Muscle layer of duodenum (tissue), 2 donors: ENCODE measurements at regions not wholly inside any gene's neighbourhood (a gene's known extent, or its start where the extent isn't known, plus 50 kb on each side); places are given as distances from the start of the nearest gene placed in this dataset.

Experiments
- H3K27ac ChIP-seq: one replicate; pipeline ENCODE4 v1.7.0; 2013; ENCODE audit warnings: mild to moderate bottlenecking, low read length
- H3K27me3 ChIP-seq: one replicate; pipeline ENCODE4 v1.7.0; 2013; ENCODE audit warnings: low read depth, mild to moderate bottlenecking, control low read depth, low read length
- H3K36me3 ChIP-seq, 2 donors: one replicate each; pipeline ENCODE4 v1.7.0; 2013; ENCODE audit warnings: low read length in 2 of 2, control low read depth in 1 of 2, mild to moderate bottlenecking in 1 of 2; ENCODE audit not compliant: insufficient read depth in 2 of 2, control insufficient read depth in 1 of 2
- H3K4me1 ChIP-seq, 2 donors: one replicate each; pipeline ENCODE4 v1.7.0; 2013; ENCODE audit warnings: low read length in 2 of 2, mild to moderate bottlenecking in 2 of 2, control low read depth in 1 of 2, moderate library complexity in 1 of 2; ENCODE audit not compliant: insufficient read depth in 2 of 2, control insufficient read depth in 1 of 2
- H3K4me3 ChIP-seq, 2 donors: one replicate each; pipeline ENCODE4 v1.7.0; 2013; ENCODE audit warnings: low read length in 2 of 2, low read depth in 1 of 2, mild to moderate bottlenecking in 1 of 2
- H3K9me3 ChIP-seq, 2 donors: one replicate each; pipeline ENCODE4 v1.7.0; 2013; ENCODE audit warnings: low read length in 2 of 2, control low read depth in 1 of 2, mild to moderate bottlenecking in 1 of 2; ENCODE audit not compliant: control insufficient read depth in 1 of 2
- donor health status: healthy.

DNA sequence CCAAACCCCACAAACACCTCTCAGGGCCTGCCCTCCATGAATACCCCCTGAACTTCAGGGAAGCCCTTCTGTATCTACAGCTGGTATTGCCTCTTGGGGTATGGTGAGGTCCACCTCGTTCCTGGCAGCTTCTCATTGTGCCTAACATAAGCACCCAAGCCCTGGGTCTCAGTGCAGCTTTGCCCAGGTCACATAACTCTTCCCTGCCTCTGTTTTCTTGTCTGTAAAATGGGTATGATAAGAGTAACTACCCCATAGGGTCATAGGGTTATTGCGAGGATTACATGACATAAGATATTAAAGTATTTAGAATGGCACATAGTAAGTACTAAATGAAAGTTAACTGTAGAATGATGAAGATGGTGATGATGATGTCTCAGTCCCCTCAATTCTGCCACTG is 190.0 kb upstream of the PWP1 start:
- no peak overlapping the region for H3K27ac ChIP-seq
- no peaks in the 10 kb centered on the region for H3K27me3 ChIP-seq
- no peaks in the 10 kb centered on the region for H3K36me3 ChIP-seq
- H3K4me1 ChIP-seq: no peaks in the 10 kb centered on the region
- H3K4me3 ChIP-seq: no peak overlapping the region
- H3K9me3 ChIP-seq: no peaks in the 10 kb centered on the region

DNA sequence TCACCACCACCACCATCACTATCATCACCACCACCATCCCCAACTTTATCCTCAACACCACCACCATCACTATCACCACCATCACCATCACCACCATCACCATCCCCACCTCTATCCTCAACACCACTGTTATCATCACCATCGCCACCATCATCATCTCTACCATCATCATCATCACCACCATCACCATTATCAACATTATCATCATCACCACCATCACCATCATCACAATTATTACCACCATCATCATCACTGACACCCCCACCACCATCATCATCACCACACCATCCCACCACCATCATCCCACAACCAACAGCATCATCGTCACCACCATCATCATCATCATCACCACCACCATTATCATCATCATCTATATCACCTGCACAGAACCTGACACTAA is 188.4 kb upstream of the PWP1 start:
- Histone ChIP-seq H3K9me3 (no peaks in the 10 kb centered on the region), H3K4me3 (no peak overlapping the region), H3K27ac (no peak overlapping the region), H3K4me1 (no peaks in the 10 kb centered on the region), H3K27me3 (no peaks in the 10 kb centered on the region), H3K36me3 (no peaks in the 10 kb centered on the region)

DNA sequence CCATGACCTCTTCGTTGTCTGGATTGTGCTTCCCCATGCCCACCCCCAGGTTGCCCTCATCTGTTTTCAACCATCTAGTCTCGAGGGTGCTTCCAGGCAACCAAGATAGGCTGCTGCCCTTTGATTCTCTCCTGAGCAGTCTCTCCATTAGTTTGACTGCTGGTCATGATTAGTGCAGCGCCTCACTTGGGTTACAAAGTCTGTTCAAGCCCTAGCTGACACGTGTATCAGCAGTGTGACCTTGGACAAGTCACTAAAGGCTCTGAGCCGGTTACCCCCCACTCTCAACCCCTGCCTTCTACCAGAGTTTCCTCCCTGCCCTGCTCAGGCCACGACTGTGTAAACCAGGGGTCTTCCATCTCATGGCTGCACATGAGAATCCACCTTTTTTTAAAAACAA is 185.3 kb upstream of the PWP1 start:
- H3K27me3 ChIP-seq: no peaks in the 10 kb centered on the region
- no peak overlapping the region for H3K27ac ChIP-seq
- no peaks in the 10 kb centered on the region for H3K4me1 ChIP-seq
- H3K4me3 ChIP-seq: no peak overlapping the region
- H3K9me3 ChIP-seq: no peaks in the 10 kb centered on the region
- no peaks in the 10 kb centered on the region for H3K36me3 ChIP-seq

DNA sequence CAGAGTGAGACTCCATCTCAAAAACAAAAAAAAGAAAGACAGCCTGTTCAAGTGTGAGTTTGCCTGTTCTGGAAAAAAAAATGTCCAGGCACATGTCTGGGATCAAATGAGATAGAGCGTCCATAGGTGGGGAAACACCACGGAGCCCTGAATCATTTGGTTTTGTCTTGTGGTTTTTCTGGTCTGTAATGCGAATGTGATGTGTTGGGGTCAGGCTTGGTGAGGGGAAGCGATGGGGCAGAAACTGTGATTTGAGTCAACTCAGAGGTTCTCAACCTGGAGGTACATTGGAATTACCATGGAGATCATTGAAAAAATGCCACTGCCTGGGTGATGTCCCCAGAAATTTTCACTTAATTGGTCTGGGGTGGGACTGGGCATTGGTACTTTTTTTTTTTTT is 183.9 kb upstream of the PWP1 start:
- Histone ChIP-seq H3K27me3 (no peaks in the 10 kb centered on the region), H3K4me1 (no peaks in the 10 kb centered on the region), H3K36me3 (no peaks in the 10 kb centered on the region), H3K9me3 (no peaks in the 10 kb centered on the region), H3K27ac (no peak overlapping the region), H3K4me3 (no peak overlapping the region)

DNA sequence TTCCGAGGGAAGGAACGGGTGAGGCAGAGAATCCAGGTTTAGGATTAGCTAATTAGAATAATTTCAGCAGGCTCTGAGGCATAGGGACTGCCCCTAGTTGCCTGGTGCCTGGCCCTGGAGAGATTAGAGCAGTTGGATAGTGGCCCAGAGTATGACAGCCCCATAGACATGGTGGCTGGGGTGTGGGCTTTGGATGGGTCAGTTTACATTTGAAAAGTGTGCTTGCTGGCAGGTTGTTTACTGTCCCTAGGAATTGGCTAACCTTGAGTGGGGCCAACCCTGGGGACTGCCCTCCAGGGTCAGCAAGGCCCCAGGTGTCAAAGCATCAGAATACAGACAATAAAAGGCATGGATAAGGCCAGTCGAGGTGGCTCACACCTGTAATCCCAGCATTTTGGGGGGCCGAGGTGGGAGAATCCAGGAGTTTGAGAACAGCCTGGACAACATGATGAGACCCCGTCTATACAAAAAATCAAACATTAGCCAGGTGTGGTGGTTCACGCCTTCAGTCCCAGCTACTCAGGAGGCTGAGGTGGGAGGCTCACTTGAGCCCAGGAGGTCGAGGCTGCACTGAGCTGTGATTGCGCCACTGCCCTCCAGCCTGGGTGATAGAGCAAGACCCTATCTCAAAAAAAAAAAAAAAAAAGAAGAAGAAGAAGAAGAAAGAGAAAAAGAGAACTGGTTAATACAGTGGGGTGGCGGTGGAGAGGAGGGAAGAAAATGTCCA is 182.3 kb upstream of the PWP1 start:
- no peak overlapping the region for H3K27ac ChIP-seq
- H3K4me3 ChIP-seq: no peak overlapping the region
- no peaks in the 10 kb centered on the region for H3K27me3 ChIP-seq
- H3K9me3 ChIP-seq: no peaks in the 10 kb centered on the region
- H3K36me3 ChIP-seq: no peaks in the 10 kb centered on the region
- no peaks in the 10 kb centered on the region for H3K4me1 ChIP-seq

DNA sequence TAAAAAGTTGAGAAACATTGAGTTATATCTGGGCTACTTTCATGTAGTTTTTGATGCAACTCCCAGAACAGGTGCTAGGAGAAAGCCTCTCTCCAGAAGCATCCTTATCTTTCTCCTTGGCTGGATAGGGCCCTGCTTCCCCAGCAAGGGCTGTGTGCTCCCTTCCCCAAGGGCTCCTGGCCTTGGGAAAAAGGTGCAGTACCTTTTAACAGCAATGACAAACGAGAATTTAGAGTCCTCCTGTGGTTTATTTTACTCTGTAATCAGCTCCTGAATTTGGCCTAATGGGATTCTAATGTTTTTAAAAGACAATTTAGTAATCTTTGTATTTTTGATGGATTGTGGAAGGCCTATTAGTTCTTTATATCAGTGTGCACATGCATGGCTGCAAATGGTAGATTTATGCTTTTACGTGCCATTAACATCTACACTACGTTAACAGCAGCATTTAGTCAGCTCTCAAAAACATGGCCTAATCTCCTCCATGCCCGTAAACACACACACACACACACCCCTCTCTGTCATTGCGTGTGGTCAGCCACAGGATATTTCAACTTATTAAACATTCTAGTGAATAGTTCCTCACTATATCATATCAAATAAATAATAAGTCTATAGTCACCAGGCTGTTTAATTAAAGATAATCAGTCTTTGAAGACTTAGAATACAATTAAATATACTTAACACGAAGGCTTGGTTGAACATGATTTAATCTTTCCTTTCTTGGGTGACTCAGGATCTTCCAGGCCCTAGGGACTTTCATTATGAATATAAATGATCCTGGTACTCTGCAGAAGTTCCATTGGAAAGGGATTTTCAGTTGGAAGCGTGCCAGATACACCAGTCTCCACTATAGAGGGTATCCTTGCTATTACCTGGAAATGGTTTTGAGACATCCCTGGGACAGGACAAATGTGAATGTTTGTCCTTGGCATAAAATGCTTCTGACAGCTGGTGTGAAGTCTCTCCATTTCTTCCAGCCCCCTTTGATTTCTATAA is 181.4 kb upstream of the PWP1 start:
- Histone ChIP-seq H3K4me3 (no peak overlapping the region), H3K4me1 (no peaks in the 10 kb centered on the region), H3K27me3 (no peaks in the 10 kb centered on the region), H3K27ac (no peak overlapping the region), H3K36me3 (no peaks in the 10 kb centered on the region), H3K9me3 (no peaks in the 10 kb centered on the region)

DNA sequence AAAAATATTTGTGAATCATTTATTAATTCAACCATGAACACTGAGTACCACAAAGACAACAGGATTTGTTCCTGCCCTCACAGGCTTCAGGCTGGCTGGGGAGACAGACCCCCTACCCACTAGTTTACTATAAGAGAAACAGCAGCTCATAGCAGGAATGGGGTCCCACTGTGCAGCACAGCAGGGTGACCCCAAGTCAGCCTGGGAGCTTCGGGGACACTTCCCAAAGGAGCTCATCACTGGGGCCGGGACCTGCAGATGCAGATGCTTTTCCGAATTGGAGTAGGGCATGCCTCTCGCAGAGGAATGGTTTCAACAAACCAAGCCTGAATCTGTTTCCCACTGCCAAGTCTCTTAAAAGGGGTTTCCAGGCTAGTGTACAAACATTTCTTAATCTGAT is 176.2 kb upstream of the PWP1 start:
- Histone ChIP-seq H3K36me3 (no peaks in the 10 kb centered on the region), H3K27me3 (no peaks in the 10 kb centered on the region), H3K27ac (no peak overlapping the region), H3K4me3 (no peak overlapping the region), H3K9me3 (no peaks in the 10 kb centered on the region), H3K4me1 (no peaks in the 10 kb centered on the region)

DNA sequence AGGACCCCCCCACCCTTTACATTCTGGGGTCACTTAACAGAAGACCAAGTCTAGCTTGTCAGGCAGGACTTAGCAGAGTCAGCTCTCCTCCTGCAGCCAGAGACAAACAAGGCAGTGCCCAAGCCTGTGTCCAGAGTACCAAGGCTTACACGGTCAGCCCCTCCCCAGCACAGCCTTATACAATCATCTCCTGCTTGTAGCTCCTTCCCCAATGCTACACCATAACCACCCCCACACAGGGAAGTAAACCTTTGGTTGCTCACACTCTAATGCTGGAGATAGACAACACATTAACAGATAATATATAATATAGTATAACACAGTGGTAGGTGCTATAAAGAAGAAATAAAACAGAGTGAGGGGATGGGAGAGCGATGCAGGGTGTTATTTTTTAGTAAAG is 175.4 kb upstream of the PWP1 start:
- no peaks in the 10 kb centered on the region for H3K4me1 ChIP-seq
- H3K9me3 ChIP-seq: no peaks in the 10 kb centered on the region
- H3K27me3 ChIP-seq: no peaks in the 10 kb centered on the region
- H3K36me3 ChIP-seq: no peaks in the 10 kb centered on the region
- no peak overlapping the region for H3K27ac ChIP-seq
- H3K4me3 ChIP-seq: no peak overlapping the region

DNA sequence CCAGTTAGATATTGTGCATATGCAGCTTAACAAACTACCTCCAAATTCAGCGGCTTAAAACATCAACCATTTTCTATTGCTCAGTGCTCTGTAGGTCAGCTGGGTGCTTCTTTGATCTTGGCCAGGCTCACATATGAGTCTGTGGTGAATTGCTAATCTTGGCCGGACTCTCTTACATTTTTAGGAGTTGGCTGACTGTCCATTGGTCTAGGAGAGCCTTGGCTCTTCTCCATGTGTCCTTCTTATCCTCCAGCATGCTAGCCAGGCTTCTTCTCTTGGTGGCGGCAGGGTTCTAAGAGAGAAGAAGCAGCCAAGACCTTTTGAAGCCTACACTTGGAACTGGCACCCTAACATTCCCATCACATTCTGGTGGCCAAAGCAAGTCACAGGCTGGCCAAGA is 174.3 kb upstream of the PWP1 start:
- H3K36me3 ChIP-seq: no peaks in the 10 kb centered on the region
- H3K9me3 ChIP-seq: no peaks in the 10 kb centered on the region
- no peaks in the 10 kb centered on the region for H3K27me3 ChIP-seq
- no peak overlapping the region for H3K4me3 ChIP-seq
- no peaks in the 10 kb centered on the region for H3K4me1 ChIP-seq
- H3K27ac ChIP-seq: no peak overlapping the region

DNA sequence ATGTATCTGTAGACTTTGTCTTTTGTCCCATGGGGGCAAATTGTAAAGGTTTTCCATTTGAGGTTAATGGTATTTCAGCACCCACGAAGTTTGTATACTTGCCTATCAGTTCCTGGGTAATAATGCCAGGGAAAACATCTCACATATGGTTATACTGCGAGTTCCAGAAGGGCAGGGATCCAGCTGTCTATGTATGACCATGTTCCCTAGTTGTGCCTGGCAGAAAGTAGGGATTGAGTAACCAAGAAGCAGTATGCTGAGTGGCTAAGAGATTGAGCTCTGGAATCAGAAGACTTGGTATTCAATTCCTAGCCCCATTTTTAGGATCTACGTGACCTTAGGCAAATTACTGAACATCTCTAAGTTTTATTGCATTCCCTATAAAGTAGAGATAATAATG is 173.2 kb upstream of the PWP1 start:
- Histone ChIP-seq H3K4me1 (no peaks in the 10 kb centered on the region), H3K9me3 (no peaks in the 10 kb centered on the region), H3K27ac (no peak overlapping the region), H3K36me3 (no peaks in the 10 kb centered on the region), H3K4me3 (no peak overlapping the region), H3K27me3 (no peaks in the 10 kb centered on the region)

DNA sequence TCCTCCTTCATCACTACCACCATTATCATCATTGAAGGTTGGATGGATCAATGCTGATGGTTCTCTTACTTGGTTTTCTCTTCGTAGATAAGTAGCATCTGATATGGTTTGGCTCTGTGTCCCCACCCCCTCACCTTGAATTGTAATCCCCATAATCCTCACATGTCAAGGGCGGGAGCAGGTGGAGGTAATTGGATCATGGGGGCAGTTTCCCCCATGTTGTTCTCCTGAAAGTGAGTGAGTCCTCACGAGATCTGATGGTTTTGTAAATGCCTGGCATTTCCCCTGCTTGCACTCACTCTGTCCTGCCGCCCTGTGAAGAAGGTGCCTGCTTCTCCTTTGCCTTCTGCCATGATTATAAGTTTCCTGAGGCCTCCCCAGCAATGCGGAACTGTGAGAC is 172.4 kb upstream of the PWP1 start:
- no peak overlapping the region for H3K27ac ChIP-seq
- no peaks in the 10 kb centered on the region for H3K9me3 ChIP-seq
- H3K4me3 ChIP-seq: no peak overlapping the region
- H3K27me3 ChIP-seq: no peaks in the 10 kb centered on the region
- H3K4me1 ChIP-seq: no peaks in the 10 kb centered on the region
- no peaks in the 10 kb centered on the region for H3K36me3 ChIP-seq
